DOHH2 (cell line): ENCODE measurements at regions not wholly inside any gene's neighbourhood (a gene's known extent, or its start where the extent isn't known, plus 50 kb on each side); places are given as distances from the start of the nearest gene placed in this dataset.

Experiments used
- H3F3A ChIP-seq: fragments of 200-600 bp; sonication (generic), shearing (Covaris generic); 2 replicates; pipeline ENCODE4 v1.6.0; 2016; ENCODE audit warnings: antibody characterized with exemption, mild to moderate bottlenecking; ENCODE audit not compliant: control insufficient read depth, insufficient read depth
- H3K27ac ChIP-seq: fragments of 200-600 bp; sonication (generic); 2 replicates; pipeline ENCODE4 v1.5.1; 2014; ENCODE audit warnings: low read depth, mild to moderate bottlenecking, low read length, moderate library complexity
- H3K27me3 ChIP-seq: fragments of 200-600 bp; sonication (generic); 2 replicates; pipeline ENCODE4 v1.6.1; 2014; ENCODE audit warnings: mild to moderate bottlenecking, low read length, mixed read lengths; ENCODE audit not compliant: control insufficient read depth
- H3K36me3 ChIP-seq: fragments of 200-600 bp; sonication (generic); 2 replicates; pipeline ENCODE4 v1.6.1; 2014; ENCODE audit warnings: mild to moderate bottlenecking, low read length, moderate library complexity, mixed read lengths; ENCODE audit not compliant: control insufficient read depth
- H3K4me1 ChIP-seq: fragments of 200-600 bp; sonication (generic); 2 replicates; pipeline ENCODE4 v1.6.1; 2014; ENCODE audit warnings: mild to moderate bottlenecking, low read length, mixed read lengths; ENCODE audit not compliant: control insufficient read depth
- H3K4me2 ChIP-seq: fragments of 200-600 bp; sonication (generic); 2 replicates; pipeline ENCODE4 v1.6.0; 2014; ENCODE audit warnings: mild to moderate bottlenecking, low read length, moderate library complexity
- H3K4me3 ChIP-seq: fragments of 200-600 bp; sonication (generic); 2 replicates; pipeline ENCODE4 v1.5.1; 2014; ENCODE audit warnings: mild to moderate bottlenecking, low read length, mixed read lengths
- H3K79me2 ChIP-seq: fragments of 200-600 bp; sonication (generic); 2 replicates; pipeline ENCODE4 v1.6.1; 2014; ENCODE audit warnings: mild to moderate bottlenecking, low read length, mixed read lengths; ENCODE audit not compliant: control insufficient read depth
- H3K9me2 ChIP-seq: fragments of 200-600 bp; sonication (generic); replicated peaks from 2 replicates; pipeline ENCODE4 v1.6.1; 2014; ENCODE audit warnings: mild to moderate bottlenecking, low read length, mixed read lengths; ENCODE audit not compliant: control insufficient read depth
- H3K9me3 ChIP-seq: fragments of 200-600 bp; sonication (generic); 2 replicates; pipeline ENCODE4 v1.6.1; 2014; ENCODE audit warnings: antibody characterized with exemption, low read length, mixed read lengths; ENCODE audit not compliant: control insufficient read depth, insufficient read depth
- H4K20me1 ChIP-seq: fragments of 200-600 bp; sonication (generic); 2 replicates; pipeline ENCODE4 v1.6.0; 2014; ENCODE audit warnings: low read depth, mild to moderate bottlenecking, antibody characterized with exemption, low read length, moderate library complexity; ENCODE audit not compliant: control insufficient read depth, insufficient read depth
- CTCF ChIP-seq: fragments of 200-600 bp; sonication (generic); IDR thresholded peaks from one replicate; pipeline ENCODE4 v1.5.1; 2014; ENCODE audit warnings: antibody characterized with exemption, mild to moderate bottlenecking, low read depth, low read length; ENCODE audit not compliant: poor library complexity, severe bottlenecking
- EZH2phosphoT487 ChIP-seq: fragments of 200-600 bp; sonication (generic); IDR thresholded peaks from 2 replicates; pipeline ENCODE4 v1.6.1; 2017; ENCODE audit warnings: borderline replicate concordance, mild to moderate bottlenecking, antibody characterized with exemption, low read length, moderate library complexity, mixed read lengths

DNA sequence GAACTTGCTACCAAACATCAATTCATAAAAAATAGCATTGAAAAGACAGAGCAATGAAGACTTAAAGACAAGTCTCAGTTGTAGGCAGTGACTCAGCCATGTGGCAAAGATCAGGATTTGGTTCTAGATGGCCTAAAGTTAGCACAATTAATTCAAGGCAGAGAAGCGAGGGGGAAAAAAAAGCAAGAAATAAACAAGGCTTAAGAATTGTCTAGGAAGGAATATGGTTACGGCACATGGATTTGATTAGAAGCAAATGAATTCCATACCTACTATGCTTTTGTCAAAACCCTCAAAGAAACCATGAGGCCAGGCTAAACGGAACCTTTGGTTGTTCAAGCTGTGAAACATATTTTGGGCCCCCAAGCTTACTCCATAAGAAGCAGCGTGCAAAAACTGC, 362.2 kb upstream of the KCNH7 start:
- Histone ChIP-seq H4K20me1 (no peaks in the 10 kb centered on the region), H3K27ac (no peak overlapping the region)
- no peak for TF ChIP-seq CTCF
- TF ChIP-seq EZH2phosphoT487: no peak

DNA sequence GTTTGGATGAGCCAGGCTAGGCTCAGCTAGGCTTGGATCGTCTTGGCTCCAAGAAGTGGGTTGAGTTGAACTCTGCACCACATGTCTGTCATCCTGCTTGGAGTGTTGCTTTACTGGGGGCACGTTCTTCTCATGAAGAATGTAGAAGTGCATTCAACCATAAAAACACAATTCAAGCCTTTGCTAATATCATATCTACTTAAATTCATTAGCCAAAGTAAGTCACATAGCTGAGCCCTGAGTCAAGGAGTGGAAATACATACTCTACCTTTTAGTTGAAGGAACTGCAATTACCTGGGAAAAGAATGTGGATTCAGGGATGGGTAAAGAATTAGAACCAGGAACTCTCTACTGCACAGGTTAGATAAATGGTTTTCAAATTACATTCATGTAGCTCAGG, 360.4 kb upstream of the KCNH7 start:
- Histone ChIP-seq H3K79me2 (no peaks in the 10 kb centered on the region), H3K9me2 (no peaks in the 10 kb centered on the region), H3F3A (no peaks in the 10 kb centered on the region), H3K27me3 (no peaks in the 10 kb centered on the region), H3K4me3 (no peak overlapping the region), H3K36me3 (no peaks in the 10 kb centered on the region), H3K4me2 (no peak overlapping the region), H4K20me1 (no peaks in the 10 kb centered on the region), H3K4me1 (no peaks in the 10 kb centered on the region), H3K9me3 (no peaks in the 10 kb centered on the region), H3K27ac (no peak overlapping the region)
- TF ChIP-seq EZH2phosphoT487 (no peak), CTCF (no peak)

More for the DNA sequence above, 362.2 kb upstream of the KCNH7 start:
- Histone ChIP-seq H3K4me3 (no peak overlapping the region), H3F3A (no peaks in the 10 kb centered on the region), H3K27me3 (no peaks in the 10 kb centered on the region), H3K9me2 (no peaks in the 10 kb centered on the region), H3K36me3 (no peaks in the 10 kb centered on the region), H3K9me3 (no peaks in the 10 kb centered on the region), H3K4me1 (no peaks in the 10 kb centered on the region), H3K4me2 (no peak overlapping the region), H3K79me2 (no peaks in the 10 kb centered on the region)

DNA sequence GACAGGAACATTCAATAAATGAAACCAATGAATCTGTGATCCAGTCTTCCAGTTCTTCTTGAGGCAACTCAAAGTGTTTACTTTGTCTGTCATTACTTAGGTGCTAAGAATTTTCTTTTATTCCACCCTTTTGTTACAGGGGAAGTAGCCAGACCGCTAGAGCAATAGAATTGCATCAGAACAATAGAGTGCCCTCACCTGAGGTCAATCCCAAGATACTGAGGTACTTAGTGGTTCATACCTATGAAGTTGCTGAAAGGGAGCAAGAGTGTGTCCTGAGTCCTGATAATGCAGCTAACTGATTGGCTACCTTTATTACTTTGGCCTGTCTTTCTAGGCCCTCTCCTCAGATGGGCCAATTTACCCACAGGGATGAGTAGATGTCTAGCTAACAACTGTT, 359.4 kb upstream of the KCNH7 start:
- Histone ChIP-seq H3K4me2 (no peak overlapping the region), H3K9me3 (no peaks in the 10 kb centered on the region)

More for the DNA sequence above, 359.4 kb upstream of the KCNH7 start:
- Histone ChIP-seq H3K27me3 (no peaks in the 10 kb centered on the region), H3K4me1 (no peaks in the 10 kb centered on the region), H3K9me2 (no peaks in the 10 kb centered on the region), H4K20me1 (no peaks in the 10 kb centered on the region), H3F3A (no peaks in the 10 kb centered on the region), H3K4me3 (no peak overlapping the region), H3K79me2 (no peaks in the 10 kb centered on the region), H3K27ac (no peak overlapping the region), H3K36me3 (no peaks in the 10 kb centered on the region)
- TF ChIP-seq CTCF (no peak), EZH2phosphoT487 (no peak)
